Dedifferentiated amniotic fluid mesenchymal stem cell (primary cell): ENCODE measurements at regions not wholly inside any gene's neighbourhood (a gene's known extent, or its start where the extent isn't known, plus 50 kb on each side); places are given as distances from the start of the nearest gene placed in this dataset.

Experiments
- DNase-seq: peaks from one replicate; pipeline ENCODE4 v3.0.0-alpha.2; 2016; ENCODE audit errors: extremely low spot score

GRCh38 chr5:40041452-40041851, 616.7 kb upstream of the DAB2 start:
- DNase-seq = no peak

- DNase-seq = no peak
Measured at GRCh38 chr5:40037713-40038112, 612.9 kb upstream of the DAB2 start.

GRCh38 chr5:40034441-40034840, 609.7 kb upstream of the DAB2 start:
- DNase-seq = no peak

DNA sequence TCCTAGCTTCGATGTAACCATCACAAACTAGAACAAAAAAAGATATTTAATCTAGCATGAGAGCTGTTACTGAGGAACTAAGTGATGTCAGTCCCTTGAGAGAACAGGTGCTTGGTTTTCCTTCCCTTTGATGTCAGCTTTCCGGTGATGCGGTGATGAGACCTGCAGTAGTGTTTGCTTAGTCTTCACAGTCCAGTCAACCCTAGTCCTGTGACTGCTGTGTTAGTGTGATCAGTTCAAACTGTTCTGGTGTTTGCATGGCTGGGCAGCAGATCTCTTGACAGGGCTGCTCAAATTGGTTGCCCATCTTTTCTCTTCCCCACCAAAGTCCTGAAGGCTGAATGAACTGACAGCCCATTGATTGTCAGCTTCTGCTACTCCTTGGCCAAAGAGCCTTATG, 608.6 kb upstream of the DAB2 start:
- DNase-seq = no peak

GRCh38 chr5:40033009-40033408, 608.2 kb upstream of the DAB2 start:
- no peak for DNase-seq

- DNase-seq = no peak
Measured at GRCh38 chr5:40030661-40031060, 605.9 kb upstream of the DAB2 start.

- no peak for DNase-seq
Measured at GRCh38 chr5:40029711-40030495, 605.1 kb upstream of the DAB2 start.

DNA sequence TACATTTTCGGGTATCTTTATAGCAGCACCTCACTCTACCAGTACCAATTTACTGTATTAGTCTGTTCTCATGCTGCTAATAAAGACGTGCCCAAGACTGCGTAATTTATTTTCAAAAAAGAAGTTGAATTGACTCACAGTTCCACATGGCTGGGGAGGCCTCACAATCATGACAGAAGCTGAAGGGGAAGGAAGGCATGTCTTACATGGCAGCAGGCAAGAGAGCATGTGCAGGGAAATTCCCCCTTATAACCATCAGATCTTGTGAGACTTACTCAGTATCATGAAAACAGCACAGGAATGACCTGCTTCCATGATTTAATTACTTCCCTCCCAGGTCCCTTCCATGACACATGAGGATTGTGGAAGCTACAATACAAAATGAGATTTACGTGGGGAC, 602.6 kb upstream of the DAB2 start:
- no peak for DNase-seq

- no peak for DNase-seq
Measured at GRCh38 chr5:40025586-40025985, 600.8 kb upstream of the DAB2 start.

DNA sequence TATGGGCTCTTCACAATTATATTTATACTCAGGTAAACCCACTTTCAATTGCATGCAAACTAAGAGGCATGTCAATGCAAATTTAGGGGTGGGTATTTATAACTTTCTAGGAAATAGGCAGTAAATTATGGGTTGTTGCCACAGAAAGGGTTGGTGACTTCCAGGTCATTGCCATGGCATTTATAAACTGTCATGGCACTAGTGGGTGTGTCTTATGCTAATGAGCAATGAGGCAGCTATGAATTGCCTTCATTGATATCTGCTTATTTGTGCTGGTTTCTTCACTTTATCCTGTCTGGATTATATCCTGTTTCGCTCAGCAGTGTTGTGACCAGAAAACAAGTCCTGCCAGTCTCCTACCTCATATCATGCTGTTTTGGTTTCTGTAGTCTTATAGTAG, 597.3 kb upstream of the DAB2 start:
- DNase-seq = no peak

GRCh38 chr5:40021007-40021406, 596.2 kb upstream of the DAB2 start:
- no peak for DNase-seq

DNA sequence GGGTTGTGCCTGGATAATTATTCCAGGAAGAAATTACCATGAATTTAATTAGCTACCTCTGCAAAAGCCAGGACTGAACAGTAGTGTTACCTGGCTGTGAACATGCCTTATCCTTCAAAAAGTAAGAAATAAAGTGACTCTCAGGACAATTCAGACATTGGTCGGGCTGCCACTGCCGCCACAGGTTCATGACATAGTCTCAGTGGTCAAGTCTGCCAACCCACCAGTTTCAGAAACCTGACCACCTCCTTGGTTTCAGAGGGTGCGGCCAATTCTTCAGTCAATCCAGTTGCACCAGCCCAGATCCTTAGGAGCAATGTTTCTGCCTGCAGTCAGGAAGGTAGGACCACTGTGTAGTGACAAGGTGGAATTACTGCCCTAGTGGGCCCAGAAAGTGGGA, 593.1 kb upstream of the DAB2 start:
- no peak for DNase-seq

GRCh38 chr5:40017135-40017534, 592.4 kb upstream of the DAB2 start:
- DNase-seq = no peak

GRCh38 chr5:40010436-40010835, 585.7 kb upstream of the DAB2 start:
- no peak for DNase-seq

- DNase-seq = no peak
Measured at GRCh38 chr5:40006260-40006659, 581.5 kb upstream of the DAB2 start.

DNA sequence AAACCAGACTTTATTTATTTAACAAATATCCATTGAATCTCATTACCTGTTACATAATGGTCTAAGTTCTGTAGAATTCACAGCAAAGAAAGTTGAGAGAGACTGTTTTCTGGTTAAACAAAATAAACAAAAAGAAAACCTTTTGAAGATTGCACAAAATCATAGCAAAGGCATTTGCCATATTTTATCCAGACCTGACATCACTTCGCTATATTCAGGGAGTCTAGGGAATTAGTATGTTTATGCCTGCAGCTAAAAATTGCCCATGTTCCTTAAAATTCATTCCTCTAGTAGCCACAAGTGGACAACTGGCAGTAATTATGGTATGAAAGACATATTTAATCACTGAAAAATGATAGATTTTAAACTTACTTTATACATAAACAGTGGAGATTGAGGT, 577.0 kb upstream of the DAB2 start:
- peak; percentile 48 for DNase-seq

- peak; percentile 54 for DNase-seq
Measured at GRCh38 chr5:39998518-39998917, 573.7 kb upstream of the DAB2 start.

GRCh38 chr5:39995990-39996389, 571.2 kb upstream of the DAB2 start:
- no peak for DNase-seq

DNA sequence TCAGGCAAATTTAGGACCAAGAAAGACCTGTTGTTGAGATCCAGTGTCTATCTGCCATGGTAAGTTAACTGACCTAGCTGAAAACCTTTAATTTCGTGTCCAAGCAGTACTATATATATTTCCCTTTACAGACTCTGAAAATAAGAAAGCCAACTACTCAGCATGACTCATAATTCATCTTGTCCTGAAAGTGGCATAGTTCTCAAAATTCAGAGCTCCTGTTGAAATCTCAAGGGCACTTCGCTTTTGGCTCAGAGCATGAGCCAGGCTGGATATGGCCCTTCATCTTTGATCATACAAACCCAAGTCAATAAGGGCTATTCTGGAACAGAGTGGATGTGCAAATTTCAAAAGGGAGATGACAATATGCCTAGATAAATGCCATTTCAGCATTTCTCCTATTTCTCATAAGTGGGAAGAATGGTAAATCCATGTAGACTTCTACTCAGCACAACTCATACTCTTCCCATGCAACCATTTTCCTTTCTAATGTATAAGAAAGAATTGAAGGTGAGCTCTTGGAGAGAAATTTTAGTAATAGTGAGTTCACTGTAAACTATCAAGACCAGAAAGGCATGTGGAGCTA, 567.9 kb upstream of the DAB2 start:
- DNase-seq = no peak

GRCh38 chr5:39986614-39987013, 561.8 kb upstream of the DAB2 start:
- DNase-seq = no peak

- no peak for DNase-seq
Measured at GRCh38 chr5:39980056-39980455, 555.3 kb upstream of the DAB2 start.

DNA sequence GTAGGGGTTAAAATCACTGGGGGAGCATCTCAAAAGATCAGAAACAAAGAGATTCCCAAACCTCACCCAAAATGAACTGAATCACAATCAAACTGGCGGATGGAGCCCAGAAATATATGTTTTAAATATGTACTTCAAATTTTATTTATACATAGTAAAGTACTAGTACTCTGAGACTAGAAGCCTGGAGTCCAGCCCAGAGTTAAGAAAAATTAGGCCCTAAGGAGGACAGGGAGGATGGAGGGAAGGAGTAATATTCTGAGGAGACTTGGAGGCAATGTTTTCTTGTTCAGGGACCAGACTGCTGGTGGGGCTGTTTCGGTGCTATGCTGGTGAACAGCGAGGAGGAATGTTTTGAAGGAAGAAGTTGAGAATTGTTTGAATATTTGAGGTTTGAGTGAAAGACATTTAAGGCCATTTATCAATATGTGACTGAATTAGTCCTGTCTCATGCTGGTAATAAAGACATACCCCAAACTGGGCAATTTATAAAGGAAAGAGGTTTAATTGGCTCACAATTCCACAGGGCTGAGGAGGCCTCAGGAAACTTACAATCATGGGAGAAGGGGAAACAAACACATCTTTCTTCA, 552.4 kb upstream of the DAB2 start:
- no peak for DNase-seq

- DNase-seq = no peak
Measured at GRCh38 chr5:39970117-39970798, 545.5 kb upstream of the DAB2 start.
